GM13976 (cell line): ENCODE measurements at regions not wholly inside any gene's neighbourhood (a gene's known extent, or its start where the extent isn't known, plus 50 kb on each side); places are given as distances from the start of the nearest gene placed in this dataset.

Experiments
- DNase-seq: peaks from one replicate; pipeline ENCODE4 v3.0.0; 2012; ENCODE audit warnings: low spot score
- in situ Hi-C: fragments of 300-500 bp; cut with MboI; formaldehyde crosslinking; loops from one replicate; pipeline ENCODE4 v1.12.0; 2022; ENCODE audit warnings: low sequenced_read_pairs, mixed read lengths, inconsistent platforms; ENCODE audit not compliant: unreplicated experiment
- TF ChIP-seq, protein P1 (sequence below): IDR thresholded peaks from 2 replicates; pipeline ENCODE4 v1.5.1; 2012; ENCODE audit warnings: borderline replicate concordance, mild to moderate bottlenecking; ENCODE audit not compliant: insufficient read depth; ENCODE audit errors: extremely low read depth, missing control alignments, control extremely low read depth

DNA sequence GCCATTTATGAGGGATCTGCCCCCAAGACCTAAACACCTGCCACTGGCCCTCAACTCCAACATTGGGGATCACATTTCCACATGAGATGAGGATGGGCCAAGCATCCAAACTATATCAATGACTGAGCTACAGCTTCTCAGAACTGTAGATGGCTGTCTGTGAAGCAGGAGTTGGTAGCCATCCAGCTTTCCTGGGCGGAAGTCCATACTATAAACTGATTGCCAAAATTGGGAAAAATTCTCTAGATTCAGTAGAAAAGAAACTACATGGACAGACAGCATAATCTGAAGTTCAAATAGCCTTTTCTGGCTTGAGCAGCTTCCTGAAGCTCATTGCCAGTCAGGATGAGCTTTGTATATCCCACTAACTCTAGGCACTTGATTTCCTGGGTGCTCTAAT lies 214.7 kb upstream of the ZBTB20 start:
- in situ Hi-C loops, result no loop called here
- no peak for DNase-seq
- TF ChIP-seq, protein P1, sequence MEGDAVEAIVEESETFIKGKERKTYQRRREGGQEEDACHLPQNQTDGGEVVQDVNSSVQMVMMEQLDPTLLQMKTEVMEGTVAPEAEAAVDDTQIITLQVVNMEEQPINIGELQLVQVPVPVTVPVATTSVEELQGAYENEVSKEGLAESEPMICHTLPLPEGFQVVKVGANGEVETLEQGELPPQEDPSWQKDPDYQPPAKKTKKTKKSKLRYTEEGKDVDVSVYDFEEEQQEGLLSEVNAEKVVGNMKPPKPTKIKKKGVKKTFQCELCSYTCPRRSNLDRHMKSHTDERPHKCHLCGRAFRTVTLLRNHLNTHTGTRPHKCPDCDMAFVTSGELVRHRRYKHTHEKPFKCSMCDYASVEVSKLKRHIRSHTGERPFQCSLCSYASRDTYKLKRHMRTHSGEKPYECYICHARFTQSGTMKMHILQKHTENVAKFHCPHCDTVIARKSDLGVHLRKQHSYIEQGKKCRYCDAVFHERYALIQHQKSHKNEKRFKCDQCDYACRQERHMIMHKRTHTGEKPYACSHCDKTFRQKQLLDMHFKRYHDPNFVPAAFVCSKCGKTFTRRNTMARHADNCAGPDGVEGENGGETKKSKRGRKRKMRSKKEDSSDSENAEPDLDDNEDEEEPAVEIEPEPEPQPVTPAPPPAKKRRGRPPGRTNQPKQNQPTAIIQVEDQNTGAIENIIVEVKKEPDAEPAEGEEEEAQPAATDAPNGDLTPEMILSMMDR, result no peak

DNA sequence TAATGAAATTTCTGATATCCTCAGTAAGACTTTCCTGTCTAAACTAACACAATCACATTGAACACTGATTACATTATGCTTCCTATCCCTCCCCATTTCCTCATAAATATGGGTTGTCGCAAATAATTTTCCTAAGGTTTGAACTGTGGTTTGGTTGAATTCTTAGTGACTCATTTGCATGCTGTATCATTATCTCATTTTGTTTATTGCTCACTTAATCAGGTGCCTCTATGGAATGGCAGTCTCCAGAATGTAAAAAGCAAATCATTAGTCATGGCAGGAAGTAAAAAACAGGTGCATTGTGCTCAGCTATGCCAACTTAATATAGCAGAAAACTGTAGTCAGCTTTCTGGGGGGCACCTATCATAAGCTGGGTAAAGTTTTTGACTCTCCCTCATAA lies 216.0 kb upstream of the ZBTB20 start:
- in situ Hi-C loops, result no loop called here
- TF ChIP-seq, protein P1, result no peak
- DNase-seq, result no peak

DNA sequence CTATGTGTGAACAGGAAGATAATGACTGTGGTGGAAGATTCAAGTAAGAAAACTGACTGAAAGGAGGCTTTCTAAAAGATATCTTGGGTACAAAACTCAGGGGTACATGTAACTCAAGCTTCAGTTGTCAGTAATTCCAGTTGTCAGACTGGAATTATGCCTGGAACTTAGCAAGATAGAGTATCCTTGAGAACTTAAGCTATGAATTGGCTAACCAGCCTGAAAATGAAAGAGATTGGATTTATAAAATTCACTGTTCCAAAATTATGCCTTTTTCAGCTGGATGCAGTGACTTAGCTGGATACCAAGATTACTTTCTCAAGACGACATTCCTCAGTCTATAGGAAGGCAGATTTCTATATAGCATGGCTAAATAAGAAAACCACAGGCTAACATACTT lies 221.9 kb upstream of the ZBTB20 start:
- TF ChIP-seq, protein P1, result no peak
- DNase-seq, result no peak
- in situ Hi-C loops, result no loop called here

DNA sequence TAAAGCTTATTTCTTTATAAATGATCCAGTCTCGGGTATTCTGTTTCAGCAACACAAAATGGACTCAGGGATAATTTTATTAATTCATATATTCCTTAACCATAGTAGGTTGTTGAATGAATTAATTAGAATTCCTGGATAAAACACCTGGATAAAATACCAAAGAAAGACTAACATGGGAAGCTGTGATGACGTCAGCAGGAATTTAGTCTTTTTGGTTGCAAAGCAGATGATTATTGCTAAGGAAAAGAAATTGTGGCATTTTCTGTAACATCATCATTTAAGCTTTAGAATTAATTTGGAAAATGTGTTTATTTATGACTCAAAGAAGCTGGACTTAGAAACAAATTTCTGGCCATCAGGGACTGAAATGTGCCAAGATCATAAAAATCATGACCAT lies 228.3 kb upstream of the ZBTB20 start:
- no peak for DNase-seq
- TF ChIP-seq, protein P1, result no peak
- in situ Hi-C loops, result no loop called here

DNA sequence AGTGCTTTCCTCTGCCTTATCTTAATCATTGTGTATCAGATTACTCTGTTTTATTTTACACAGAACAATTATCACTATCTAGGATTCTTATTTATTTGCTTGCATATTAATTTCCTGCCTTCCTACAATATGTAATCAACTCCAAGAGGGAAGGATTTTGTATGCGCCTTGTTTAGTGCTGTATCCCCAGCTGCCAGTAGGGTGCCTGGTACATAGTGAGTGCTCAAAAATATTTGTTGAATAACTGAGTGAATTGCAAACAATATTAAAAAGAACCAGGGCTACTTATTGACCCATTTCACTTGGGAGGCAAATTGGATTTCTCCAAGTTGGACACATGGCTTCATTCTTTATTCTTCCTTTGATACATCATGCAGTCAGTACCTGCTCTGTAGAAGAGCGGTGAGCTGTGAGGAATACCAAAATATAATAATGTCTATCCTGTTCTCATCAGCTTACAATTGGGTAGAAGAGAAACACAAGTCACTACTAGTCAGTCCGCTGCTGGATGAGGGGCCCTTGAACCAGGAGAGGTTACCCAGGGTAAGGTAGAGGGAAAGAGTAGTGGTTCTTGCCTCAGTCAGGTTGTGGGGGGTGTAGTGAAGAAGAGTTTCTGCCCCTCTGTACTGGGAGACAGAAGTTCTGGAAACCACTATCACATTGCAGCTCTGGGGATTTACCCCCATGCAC lies 233.9 kb upstream of the ZBTB20 start:
- in situ Hi-C loops, result no loop called here
- TF ChIP-seq, protein P1, result no peak
- DNase-seq, result no peak

DNA sequence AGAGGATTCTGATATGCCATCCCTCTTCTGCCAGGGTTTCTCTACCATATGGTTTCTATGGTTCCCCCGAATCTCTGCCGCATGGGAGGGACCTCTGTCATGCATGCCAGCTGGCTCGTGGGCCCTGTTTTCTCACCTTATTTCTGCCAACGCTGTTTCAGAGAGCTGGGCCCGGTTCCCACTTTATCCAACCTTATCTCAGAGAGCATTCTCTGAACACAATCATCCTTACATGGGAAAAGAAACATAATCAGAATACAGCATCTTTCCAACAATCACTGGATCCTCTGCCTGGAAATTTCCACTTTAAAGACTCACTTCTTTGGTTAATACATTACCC lies 234.5 kb upstream of the ZBTB20 start:
- no peak for DNase-seq
- TF ChIP-seq, protein P1, result no peak
- in situ Hi-C loops, result no loop called here
